Keratinocyte (primary cell): ENCODE measurements at regions not wholly inside any gene's neighbourhood (a gene's known extent, or its start where the extent isn't known, plus 50 kb on each side); places are given as distances from the start of the nearest gene placed in this dataset.

Source experiments
- DNase-seq: peaks from one replicate; pipeline ENCODE4 v3.0.0-alpha.2; 2011; ENCODE audit warnings: low read depth, missing footprints, low spot score
- FAIRE-seq: peaks from 2 replicates; lab custom pipeline; 2011; peaks lifted over from hg19 to GRCh38; lab: Jason Lieb, UNC
- H2AFZ ChIP-seq: 2 replicates; pipeline ENCODE4 v1.6.0; 2012; ENCODE audit warnings: low read length, control low read depth, inconsistent platforms; ENCODE audit not compliant: control insufficient read depth
- H3K27ac ChIP-seq: 2 replicates; pipeline ENCODE4 v1.5.1; 2011; ENCODE audit warnings: low read length; ENCODE audit not compliant: control insufficient read depth, insufficient read depth
- H3K27me3 ChIP-seq: 3 replicates; pipeline ENCODE4 v1.6.0; 2011; ENCODE audit warnings: low read length; ENCODE audit not compliant: control insufficient read depth, insufficient read depth; ENCODE audit errors: extremely low read depth
- H3K36me3 ChIP-seq, 2 experiments: 2 replicates in 1 of 2; 3 replicates in 1 of 2; pipeline ENCODE4 v1.5.1; 2011; ENCODE audit warnings: low read length in 2 of 2, mild to moderate bottlenecking in 1 of 2; ENCODE audit not compliant: control insufficient read depth in 2 of 2, insufficient read depth in 2 of 2; ENCODE audit errors: extremely low read depth in 1 of 2
- H3K4me1 ChIP-seq: 3 replicates; pipeline ENCODE4 v1.5.1; 2011; ENCODE audit warnings: low read length; ENCODE audit not compliant: control insufficient read depth, insufficient read depth; ENCODE audit errors: extremely low read depth
- H3K4me2 ChIP-seq: 3 replicates; pipeline ENCODE4 v1.6.0; 2011; ENCODE audit warnings: low read depth, low read length; ENCODE audit not compliant: control insufficient read depth, insufficient read depth; ENCODE audit errors: extremely low read depth
- H3K4me3 ChIP-seq, 3 experiments: fragments of 200-600 bp in 1 of 3; sonication (generic) in 1 of 3; 2 replicates in 2 of 3; 3 replicates in 1 of 3; pipeline ENCODE4 v1.5.1; 2011 to 2016; ENCODE audit warnings: low read length in 3 of 3, mild to moderate bottlenecking in 3 of 3, control low read depth in 2 of 3, inconsistent platforms in 1 of 3, low read depth in 1 of 3, mixed read lengths in 1 of 3, mixed run types in 1 of 3, moderate library complexity in 1 of 3; ENCODE audit not compliant: control insufficient read depth in 2 of 3, insufficient read depth in 2 of 3; ENCODE audit errors: extremely low read depth in 1 of 3
- H3K79me2 ChIP-seq: 2 replicates; pipeline ENCODE4 v1.6.0; 2012; ENCODE audit warnings: low read length; ENCODE audit not compliant: control insufficient read depth, insufficient read depth
- H3K9ac ChIP-seq: 3 replicates; pipeline ENCODE4 v1.6.0; 2011; ENCODE audit warnings: low read length; ENCODE audit not compliant: control insufficient read depth, insufficient read depth; ENCODE audit errors: extremely low read depth
- H3K9me1 ChIP-seq: 3 replicates; pipeline ENCODE4 v1.6.0; 2011; ENCODE audit warnings: low read length; ENCODE audit not compliant: control insufficient read depth, insufficient read depth; ENCODE audit errors: extremely low read depth
- H3K9me3 ChIP-seq: 2 replicates; pipeline ENCODE4 v1.5.1; 2012; ENCODE audit warnings: low read depth, low read length; ENCODE audit not compliant: control insufficient read depth
- H4K20me1 ChIP-seq: 3 replicates; pipeline ENCODE4 v1.6.0; 2011; ENCODE audit warnings: low read length; ENCODE audit not compliant: control insufficient read depth, insufficient read depth; ENCODE audit errors: extremely low read depth
- EZH2 ChIP-seq: IDR thresholded peaks from one replicate; pipeline ENCODE4 v1.6.1; 2012; ENCODE audit warnings: inconsistent platforms, mild to moderate bottlenecking, low read length, moderate library complexity
- dilution Hi-C: fragments of 300-500 bp; cut with MboI; formaldehyde crosslinking; loops from one replicate; pipeline ENCODE4 v1.7.0; 2020; ENCODE audit warnings: low sequenced_read_pairs; ENCODE audit not compliant: extremely low pct_ligation_motif_present
- TF ChIP-seq, protein P1 (sequence below), 3 experiments: IDR thresholded peaks in 1 of 3; conservative IDR thresholded peaks in 1 of 3; optimal IDR thresholded peaks in 1 of 3; 2 replicates in 2 of 3; 3 replicates in 1 of 3; pipeline versions ENCODE3 to v1.5.1; 2011; ENCODE audit warnings: low read length in 3 of 3, mild to moderate bottlenecking in 3 of 3, moderate library complexity in 2 of 3, control low read depth in 1 of 3, inconsistent platforms in 1 of 3; ENCODE audit not compliant: insufficient read depth in 2 of 3; ENCODE audit errors: extremely low read depth in 1 of 3

DNA sequence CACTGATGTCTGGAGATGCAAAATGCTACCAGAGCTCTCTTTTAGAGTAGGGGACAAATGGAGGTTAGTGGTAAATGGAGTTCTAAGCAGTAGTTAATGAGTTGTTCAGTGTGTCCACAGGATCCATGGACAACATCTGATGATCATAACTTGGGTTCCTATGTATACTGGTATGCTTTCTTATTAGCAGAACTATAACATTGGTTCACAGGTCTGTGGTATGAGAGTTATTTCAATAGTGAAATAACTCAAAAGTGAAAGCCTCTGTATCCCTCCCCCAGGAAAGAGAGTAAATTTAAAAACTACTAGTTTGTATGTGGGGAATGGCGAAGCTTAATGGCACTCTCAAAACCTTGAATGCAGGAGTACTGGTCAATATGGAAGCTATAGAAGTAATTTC lies 363.5 kb upstream of the EMCN start:
- FAIRE-seq (no peak), DNase-seq (no peak)
- no peak overlapping the region for H3K9ac ChIP-seq
- peaks cover 4% of the 10 kb centered on the region for H3K4me1 ChIP-seq
- H3K4me3 ChIP-seq, result no peak overlapping the region
- H3K9me1 ChIP-seq, result no peaks in the 10 kb centered on the region
- no peaks in the 10 kb centered on the region for H3K9me3 ChIP-seq
- H2AFZ ChIP-seq, result no peak overlapping the region
- H3K36me3 ChIP-seq, result no peaks in the 10 kb centered on the region
- H3K4me2 ChIP-seq, result no peak overlapping the region
- dilution Hi-C loops, result no loop called here
- no peak overlapping the region for H3K27ac ChIP-seq
- no peaks in the 10 kb centered on the region for H3K27me3 ChIP-seq
- no peaks in the 10 kb centered on the region for H4K20me1 ChIP-seq
- H3K79me2 ChIP-seq, result no peaks in the 10 kb centered on the region
- TF ChIP-seq, protein P1, sequence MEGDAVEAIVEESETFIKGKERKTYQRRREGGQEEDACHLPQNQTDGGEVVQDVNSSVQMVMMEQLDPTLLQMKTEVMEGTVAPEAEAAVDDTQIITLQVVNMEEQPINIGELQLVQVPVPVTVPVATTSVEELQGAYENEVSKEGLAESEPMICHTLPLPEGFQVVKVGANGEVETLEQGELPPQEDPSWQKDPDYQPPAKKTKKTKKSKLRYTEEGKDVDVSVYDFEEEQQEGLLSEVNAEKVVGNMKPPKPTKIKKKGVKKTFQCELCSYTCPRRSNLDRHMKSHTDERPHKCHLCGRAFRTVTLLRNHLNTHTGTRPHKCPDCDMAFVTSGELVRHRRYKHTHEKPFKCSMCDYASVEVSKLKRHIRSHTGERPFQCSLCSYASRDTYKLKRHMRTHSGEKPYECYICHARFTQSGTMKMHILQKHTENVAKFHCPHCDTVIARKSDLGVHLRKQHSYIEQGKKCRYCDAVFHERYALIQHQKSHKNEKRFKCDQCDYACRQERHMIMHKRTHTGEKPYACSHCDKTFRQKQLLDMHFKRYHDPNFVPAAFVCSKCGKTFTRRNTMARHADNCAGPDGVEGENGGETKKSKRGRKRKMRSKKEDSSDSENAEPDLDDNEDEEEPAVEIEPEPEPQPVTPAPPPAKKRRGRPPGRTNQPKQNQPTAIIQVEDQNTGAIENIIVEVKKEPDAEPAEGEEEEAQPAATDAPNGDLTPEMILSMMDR (optimal IDR thresholded peaks at IDR 0.05 in 1 of 3, IDR thresholded peaks at IDR 0.05 in 1 of 3, conservative IDR thresholded peaks at IDR 0.05 in 1 of 3; ENCODE audit: extremely low read depth in 1 of 3, insufficient read depth in 2 of 3, low read length in 3 of 3), result no peak
- no peak for TF ChIP-seq EZH2

DNA sequence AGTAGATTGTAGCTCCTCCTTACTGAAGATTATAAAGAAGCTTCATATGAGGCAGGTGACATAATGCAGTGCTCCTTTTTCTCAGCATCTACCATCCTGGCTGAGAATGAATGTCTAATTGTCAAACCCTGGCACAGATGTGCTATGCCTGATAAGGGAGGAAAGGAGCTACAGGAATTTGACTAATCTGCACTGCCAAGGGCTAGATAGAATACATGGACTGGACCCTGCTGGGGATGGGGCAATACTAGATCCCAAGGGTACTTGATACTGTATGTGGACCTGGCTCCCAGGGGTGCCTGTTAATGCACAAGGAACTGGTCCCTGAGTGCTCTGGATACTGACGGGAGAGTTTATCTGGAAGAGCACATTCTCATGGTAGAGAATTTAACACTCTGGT lies 362.2 kb upstream of the EMCN start:
- H2AFZ ChIP-seq, result no peak overlapping the region
- no peak overlapping the region for H3K27ac ChIP-seq
- H3K9me1 ChIP-seq, result no peaks in the 10 kb centered on the region
- no peak for TF ChIP-seq EZH2
- TF ChIP-seq, protein P1 (optimal IDR thresholded peaks at IDR 0.05 in 1 of 3, IDR thresholded peaks at IDR 0.05 in 1 of 3, conservative IDR thresholded peaks at IDR 0.05 in 1 of 3; ENCODE audit: extremely low read depth in 1 of 3, insufficient read depth in 2 of 3, low read length in 3 of 3), result no peak
- no peaks in the 10 kb centered on the region for H3K79me2 ChIP-seq
- peaks cover 6% of the 10 kb centered on the region for H3K4me1 ChIP-seq
- no peak overlapping the region for H3K4me2 ChIP-seq
- no peak overlapping the region for H3K9ac ChIP-seq
- H3K4me3 ChIP-seq, result no peak overlapping the region
- H3K36me3 ChIP-seq, result no peaks in the 10 kb centered on the region
- no peaks in the 10 kb centered on the region for H4K20me1 ChIP-seq
- H3K27me3 ChIP-seq, result no peaks in the 10 kb centered on the region
- dilution Hi-C loops, result no loop called here
- DNase-seq, result no peak
- no peak for FAIRE-seq
- no peaks in the 10 kb centered on the region for H3K9me3 ChIP-seq
